Osteoblast (primary cell): ENCODE measurements at regions not wholly inside any gene's neighbourhood (a gene's known extent, or its start where the extent isn't known, plus 50 kb on each side); places are given as distances from the start of the nearest gene placed in this dataset.

ENCODE experiments used
- DNase-seq: peaks from one replicate; pipeline ENCODE4 v3.0.0; 2011; ENCODE audit warnings: low spot score, mixed read lengths; ENCODE audit not compliant: insufficient read length; ENCODE audit errors: missing footprints
- H2AFZ ChIP-seq: 2 replicates; pipeline ENCODE4 v1.6.0; 2011; ENCODE audit warnings: mild to moderate bottlenecking, low read length
- H3K27ac ChIP-seq: 2 replicates; pipeline ENCODE4 v1.5.1; 2011; ENCODE audit warnings: mild to moderate bottlenecking, low read depth, low read length, moderate library complexity
- H3K27me3 ChIP-seq: 2 replicates; pipeline ENCODE4 v1.6.0; 2012; ENCODE audit warnings: mild to moderate bottlenecking, control low read depth, inconsistent platforms, low read length, moderate library complexity; ENCODE audit not compliant: insufficient read depth
- H3K36me3 ChIP-seq: 2 replicates; pipeline ENCODE4 v1.5.1; 2011; ENCODE audit warnings: mild to moderate bottlenecking, low read length, control low read depth, moderate library complexity; ENCODE audit not compliant: insufficient read depth
- H3K4me1 ChIP-seq: 2 replicates; pipeline ENCODE4 v1.5.1; 2011; ENCODE audit warnings: mild to moderate bottlenecking, low read length, control low read depth, moderate library complexity; ENCODE audit not compliant: insufficient read depth
- H3K4me2 ChIP-seq: 2 replicates; pipeline ENCODE4 v1.6.0; 2011; ENCODE audit warnings: mild to moderate bottlenecking, low read length; ENCODE audit not compliant: insufficient read depth
- H3K4me3 ChIP-seq: fragments of 200-600 bp; sonication (generic); 3 replicates; pipeline ENCODE4 v1.5.1; 2012; ENCODE audit warnings: mild to moderate bottlenecking, low read length, inconsistent platforms; ENCODE audit not compliant: insufficient read depth
- H3K79me2 ChIP-seq: 2 replicates; pipeline ENCODE4 v1.6.0; 2012; ENCODE audit warnings: mild to moderate bottlenecking, low read length, control low read depth, inconsistent platforms; ENCODE audit not compliant: insufficient read depth
- H3K9me3 ChIP-seq: 2 replicates; pipeline ENCODE4 v1.5.1; 2011; ENCODE audit warnings: low read depth, low read length, control low read depth
- H4K20me1 ChIP-seq: 2 replicates; pipeline ENCODE4 v1.6.0; 2012; ENCODE audit warnings: mild to moderate bottlenecking, low read length, control low read depth; ENCODE audit not compliant: insufficient read depth
- TF ChIP-seq, protein P1 (sequence below): IDR thresholded peaks from 2 replicates; pipeline ENCODE4 v1.5.1; 2011; ENCODE audit warnings: mild to moderate bottlenecking, low read depth, low read length, moderate library complexity; ENCODE audit errors: extremely low read depth

DNA sequence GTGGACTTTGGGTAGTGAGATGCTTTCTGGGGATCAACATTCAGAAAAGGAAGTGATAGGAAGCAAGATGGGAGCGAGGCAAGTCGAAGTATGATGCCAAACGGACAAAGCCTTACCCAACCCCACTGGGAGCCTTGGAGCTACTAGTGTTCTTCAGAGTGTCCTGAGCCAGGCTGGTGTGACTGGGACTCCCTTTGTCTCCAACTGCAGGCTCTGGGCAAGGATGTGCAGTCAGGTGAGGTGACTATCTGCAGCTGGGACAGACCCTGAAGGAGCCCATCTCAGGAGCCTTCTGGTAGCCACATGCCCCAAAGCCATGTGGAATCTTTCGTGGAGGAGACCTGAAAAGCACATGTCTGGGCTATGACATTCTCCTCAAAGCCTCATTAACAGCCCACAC lies 360.6 kb downstream of the MTRR start:
- no peaks in the 10 kb centered on the region for H3K27me3 ChIP-seq
- H3K4me2 ChIP-seq: no peak overlapping the region
- no peaks in the 10 kb centered on the region for H3K9me3 ChIP-seq
- H2AFZ ChIP-seq: no peak overlapping the region
- no peak overlapping the region for H3K4me3 ChIP-seq
- no peaks in the 10 kb centered on the region for H4K20me1 ChIP-seq
- H3K36me3 ChIP-seq: no peaks in the 10 kb centered on the region
- no peak overlapping the region for H3K27ac ChIP-seq
- no peaks in the 10 kb centered on the region for H3K79me2 ChIP-seq
- H3K4me1 ChIP-seq: no peaks in the 10 kb centered on the region
- DNase-seq: no peak
- TF ChIP-seq, protein P1, sequence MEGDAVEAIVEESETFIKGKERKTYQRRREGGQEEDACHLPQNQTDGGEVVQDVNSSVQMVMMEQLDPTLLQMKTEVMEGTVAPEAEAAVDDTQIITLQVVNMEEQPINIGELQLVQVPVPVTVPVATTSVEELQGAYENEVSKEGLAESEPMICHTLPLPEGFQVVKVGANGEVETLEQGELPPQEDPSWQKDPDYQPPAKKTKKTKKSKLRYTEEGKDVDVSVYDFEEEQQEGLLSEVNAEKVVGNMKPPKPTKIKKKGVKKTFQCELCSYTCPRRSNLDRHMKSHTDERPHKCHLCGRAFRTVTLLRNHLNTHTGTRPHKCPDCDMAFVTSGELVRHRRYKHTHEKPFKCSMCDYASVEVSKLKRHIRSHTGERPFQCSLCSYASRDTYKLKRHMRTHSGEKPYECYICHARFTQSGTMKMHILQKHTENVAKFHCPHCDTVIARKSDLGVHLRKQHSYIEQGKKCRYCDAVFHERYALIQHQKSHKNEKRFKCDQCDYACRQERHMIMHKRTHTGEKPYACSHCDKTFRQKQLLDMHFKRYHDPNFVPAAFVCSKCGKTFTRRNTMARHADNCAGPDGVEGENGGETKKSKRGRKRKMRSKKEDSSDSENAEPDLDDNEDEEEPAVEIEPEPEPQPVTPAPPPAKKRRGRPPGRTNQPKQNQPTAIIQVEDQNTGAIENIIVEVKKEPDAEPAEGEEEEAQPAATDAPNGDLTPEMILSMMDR: no peak

DNA sequence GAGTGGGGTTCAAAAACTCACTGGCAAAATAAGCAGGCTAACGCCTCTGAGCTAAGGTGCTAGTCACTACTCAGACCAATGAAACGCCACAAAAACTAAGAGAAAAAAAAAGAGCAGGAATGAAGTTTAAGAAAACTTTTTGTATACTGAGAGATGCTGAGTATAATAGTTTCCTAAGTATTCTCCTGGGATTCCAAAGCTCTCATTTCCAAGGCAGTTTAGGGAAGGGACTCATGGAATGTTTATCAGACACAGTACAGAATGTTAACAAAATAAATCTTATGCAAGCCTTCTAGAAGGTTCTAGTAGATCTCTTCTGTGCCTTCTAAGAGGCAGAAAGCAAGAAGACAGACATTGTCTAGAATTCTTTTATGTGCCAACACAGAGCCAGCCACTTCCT lies 361.9 kb downstream of the MTRR start:
- DNase-seq: no peak
- H2AFZ ChIP-seq: no peak overlapping the region
- H3K27me3 ChIP-seq: no peaks in the 10 kb centered on the region
- H3K27ac ChIP-seq: no peak overlapping the region
- TF ChIP-seq, protein P1: no peak
- no peaks in the 10 kb centered on the region for H3K79me2 ChIP-seq
- H4K20me1 ChIP-seq: no peaks in the 10 kb centered on the region
- no peak overlapping the region for H3K4me3 ChIP-seq
- no peak overlapping the region for H3K4me2 ChIP-seq
- H3K36me3 ChIP-seq: no peaks in the 10 kb centered on the region
- no peaks in the 10 kb centered on the region for H3K4me1 ChIP-seq
- H3K9me3 ChIP-seq: no peaks in the 10 kb centered on the region

DNA sequence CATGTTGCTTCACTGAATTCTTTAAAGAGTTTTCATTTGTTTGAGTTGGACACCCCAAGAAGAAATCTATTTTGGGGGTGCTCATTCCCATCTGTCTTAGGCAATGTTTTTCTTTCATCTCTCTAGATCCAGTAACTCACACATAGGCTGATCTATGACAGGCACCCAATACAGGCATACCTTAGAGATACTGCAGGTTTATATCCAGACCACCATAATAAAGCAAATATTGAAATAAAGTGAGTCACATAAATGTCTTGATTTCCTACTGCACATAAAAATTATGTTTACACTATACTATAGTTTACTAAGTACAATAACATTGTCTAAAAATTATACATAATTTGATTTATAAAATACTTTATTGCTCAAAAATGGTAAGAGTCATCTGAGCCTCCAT lies 364.5 kb downstream of the MTRR start:
- Histone ChIP-seq H3K9me3 (no peaks in the 10 kb centered on the region), H3K27me3 (no peaks in the 10 kb centered on the region), H3K79me2 (no peaks in the 10 kb centered on the region), H4K20me1 (no peaks in the 10 kb centered on the region), H2AFZ (no peak overlapping the region), H3K36me3 (no peaks in the 10 kb centered on the region), H3K4me3 (no peak overlapping the region), H3K27ac (no peak overlapping the region), H3K4me1 (no peaks in the 10 kb centered on the region), H3K4me2 (no peak overlapping the region)
- DNase-seq: no peak
- TF ChIP-seq, protein P1: no peak

DNA sequence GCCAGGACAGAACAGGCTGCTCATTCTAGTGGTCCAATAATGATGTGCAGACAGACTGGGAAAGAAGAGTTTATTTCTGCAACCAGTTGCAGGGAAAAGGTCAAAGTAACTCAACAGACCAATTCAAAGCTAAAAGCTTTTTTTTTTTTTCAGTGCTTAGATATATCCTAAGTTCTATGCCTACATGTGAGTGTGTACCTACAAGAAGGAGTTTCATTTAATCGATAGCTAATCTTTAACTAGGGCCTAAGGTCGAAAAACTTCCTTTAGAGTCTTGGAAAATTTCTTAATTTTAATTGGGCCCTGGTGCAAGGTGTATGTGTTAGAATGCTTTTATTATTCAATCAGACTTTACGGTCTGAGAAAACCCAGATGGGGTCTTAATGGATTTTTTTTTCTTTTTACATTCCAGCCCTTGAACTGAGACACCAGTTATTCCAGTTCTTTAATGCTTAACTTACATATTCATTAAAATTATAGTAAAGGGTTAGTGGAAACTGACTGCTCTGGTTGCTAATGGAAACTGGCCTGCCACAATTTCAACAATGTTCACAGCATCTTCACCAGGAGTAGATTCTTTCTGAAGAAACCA lies 365.3 kb downstream of the MTRR start:
- TF ChIP-seq, protein P1: no peak
- no peaks in the 10 kb centered on the region for H3K79me2 ChIP-seq
- no peak overlapping the region for H3K4me3 ChIP-seq
- H4K20me1 ChIP-seq: no peaks in the 10 kb centered on the region
- no peak overlapping the region for H2AFZ ChIP-seq
- H3K27ac ChIP-seq: no peak overlapping the region
- H3K36me3 ChIP-seq: no peaks in the 10 kb centered on the region
- H3K4me2 ChIP-seq: no peak overlapping the region
- DNase-seq: no peak
- H3K27me3 ChIP-seq: no peaks in the 10 kb centered on the region
- H3K4me1 ChIP-seq: no peaks in the 10 kb centered on the region
- no peaks in the 10 kb centered on the region for H3K9me3 ChIP-seq
